Esophagus (tissue), 2 donors: ENCODE measurements at regions not wholly inside any gene's neighbourhood (a gene's known extent, or its start where the extent isn't known, plus 50 kb on each side); places are given as distances from the start of the nearest gene placed in this dataset.
"Not testable (repeated sequence)": the region's sequence is repeated elsewhere in the genome, so short reads cannot be mapped to it uniquely, and the experiment has no call there.

Source experiments
- H3K27ac ChIP-seq, 2 donors: one replicate each; pipeline ENCODE4 v1.5.1; 2013; ENCODE audit warnings: low read depth in 2 of 2, mild to moderate bottlenecking in 2 of 2, inconsistent platforms in 1 of 2, low read length in 1 of 2, moderate library complexity in 1 of 2
- H3K27me3 ChIP-seq, 2 donors: one replicate each; pipeline ENCODE4 v1.6.1; 2013; ENCODE audit warnings: low read length in 2 of 2, control low read depth in 1 of 2, mild to moderate bottlenecking in 1 of 2; ENCODE audit not compliant: insufficient read depth in 2 of 2, control insufficient read depth in 1 of 2
- H3K36me3 ChIP-seq, 2 donors: one replicate each; pipeline ENCODE4 v1.6.1; 2013; ENCODE audit warnings: low read length in 1 of 2; ENCODE audit not compliant: control insufficient read depth in 2 of 2, insufficient read depth in 2 of 2
- H3K4me1 ChIP-seq, 2 donors: one replicate each; pipeline ENCODE4 v1.6.1; 2013; ENCODE audit warnings: low read length in 1 of 2; ENCODE audit not compliant: control insufficient read depth in 2 of 2, insufficient read depth in 2 of 2
- H3K4me3 ChIP-seq, 2 donors: one replicate each; pipeline ENCODE4 v1.5.1; 2013; ENCODE audit warnings: low read length in 2 of 2, mild to moderate bottlenecking in 2 of 2, low read depth in 1 of 2, moderate library complexity in 1 of 2
- H3K9me3 ChIP-seq, 2 donors: one replicate each; pipeline ENCODE4 v1.6.1; 2013; ENCODE audit warnings: mild to moderate bottlenecking in 2 of 2, low read depth in 1 of 2, low read length in 1 of 2, moderate library complexity in 1 of 2; ENCODE audit not compliant: control insufficient read depth in 2 of 2, insufficient read depth in 1 of 2
- WGBS, 2 donors: extraction: QIAGEN DNeasy Blood & Tissue Kit; methylation state at CpG; one replicate each; pipeline ENCODE4 v1.1.7; 2013; 5-methylcytosine and 5-hydroxymethylcytosine counted together
- donor health status: healthy with polysubstance abuse.
- donor health status: Bipolar disorder and iron deficiency.

- Histone ChIP-seq H3K4me3 (no peak overlapping the region), H3K27ac (no peak overlapping the region)
- 73 to 79% methylated on average over 9 of the region's 9 CpGs for WGBS, 2 donors
Measured at GRCh38 chr11:19631712-19632498, 80.7 kb upstream of the NAV2 start.

GRCh38 chr11:19628018-19628417 is 84.6 kb upstream of the NAV2 start:
- H3K4me1 ChIP-seq = peaks cover 0 to 5% of the 10 kb centered on the region in 2 donors
- 57 to 74% methylated on average over 5 of the region's 5 CpGs for WGBS, 2 donors
- peaks cover 0 to 2% of the 10 kb centered on the region in 2 donors for H3K9me3 ChIP-seq
- H3K36me3 ChIP-seq = no peaks in the 10 kb centered on the region
- H3K27ac ChIP-seq = peak overlapping the region in 1 of 2 donors; percentile 7
- H3K4me3 ChIP-seq = no peak overlapping the region
- no peaks in the 10 kb centered on the region for H3K27me3 ChIP-seq

More at GRCh38 chr11:19631712-19632498, 80.7 kb upstream of the NAV2 start:
- no peaks in the 10 kb centered on the region for H3K36me3 ChIP-seq
- H3K4me1 ChIP-seq = peaks cover 0 to 5% of the 10 kb centered on the region in 2 donors
- H3K9me3 ChIP-seq = peaks cover 0 to 2% of the 10 kb centered on the region in 2 donors
- H3K27me3 ChIP-seq = no peaks in the 10 kb centered on the region

GRCh38 chr11:19627566-19627965 is 85.1 kb upstream of the NAV2 start:
- Histone ChIP-seq H3K9me3 (peaks cover 0 to 2% of the 10 kb centered on the region in 2 donors), H3K4me1 (peaks cover 0 to 5% of the 10 kb centered on the region in 2 donors), H3K27me3 (no peaks in the 10 kb centered on the region), H3K36me3 (no peaks in the 10 kb centered on the region), H3K27ac (no peak overlapping the region), H3K4me3 (no peak overlapping the region)
- WGBS, 2 donors = 58% methylated on average over 4 of the region's 4 CpGs

GRCh38 chr11:19625438-19625837 is 87.2 kb upstream of the NAV2 start:
- WGBS, 2 donors = 68 to 73% methylated on average over 1 of the region's 1 CpG
- no peak overlapping the region for H3K4me3 ChIP-seq
- no peaks in the 10 kb centered on the region for H3K36me3 ChIP-seq
- peaks cover 0 to 5% of the 10 kb centered on the region in 2 donors for H3K4me1 ChIP-seq
- H3K9me3 ChIP-seq = peaks cover 0 to 2% of the 10 kb centered on the region in 2 donors
- no peaks in the 10 kb centered on the region for H3K27me3 ChIP-seq
- H3K27ac ChIP-seq = no peak overlapping the region

GRCh38 chr11:19617696-19618523 is 94.7 kb upstream of the NAV2 start:
- WGBS, 2 donors = 72 to 76% methylated on average over 4 of the region's 4 CpGs
- H3K36me3 ChIP-seq = no peaks in the 10 kb centered on the region
- H3K4me3 ChIP-seq = no peak overlapping the region
- no peaks in the 10 kb centered on the region for H3K27me3 ChIP-seq
- H3K4me1 ChIP-seq = no peaks in the 10 kb centered on the region
- H3K27ac ChIP-seq = no peak overlapping the region
- no peaks in the 10 kb centered on the region for H3K9me3 ChIP-seq

- Histone ChIP-seq H3K27me3 (no peaks in the 10 kb centered on the region), H3K9me3 (peaks cover 3 to 7% of the 10 kb centered on the region in 2 donors), H3K4me3 (no peak overlapping the region), H3K36me3 (no peaks in the 10 kb centered on the region), H3K4me1 (no peaks in the 10 kb centered on the region), H3K27ac (no peak overlapping the region)
- 79 to 80% methylated on average over 11 of the region's 11 CpGs for WGBS, 2 donors
Measured at GRCh38 chr11:19615341-19616183, 97.1 kb upstream of the NAV2 start.

GRCh38 chr11:19614370-19614940 is 98.2 kb upstream of the NAV2 start:
- Histone ChIP-seq H3K4me3 (no peak overlapping the region), H3K9me3 (peaks cover 3 to 7% of the 10 kb centered on the region in 2 donors), H3K36me3 (no peaks in the 10 kb centered on the region), H3K27ac (no peak overlapping the region), H3K4me1 (no peaks in the 10 kb centered on the region), H3K27me3 (no peaks in the 10 kb centered on the region)
- WGBS, 2 donors = 76 to 83% methylated on average over 3 of the region's 3 CpGs

GRCh38 chr11:19612025-19612424 is 100.6 kb upstream of the NAV2 start:
- not testable (repeated sequence) for H3K27ac ChIP-seq, H3K4me3 ChIP-seq, H3K9me3 ChIP-seq, H3K36me3 ChIP-seq, H3K27me3 ChIP-seq, H3K4me1 ChIP-seq
